PC-9 (cell line): ENCODE measurements at regions not wholly inside any gene's neighbourhood (a gene's known extent, or its start where the extent isn't known, plus 50 kb on each side); places are given as distances from the start of the nearest gene placed in this dataset.

Experiments used
- BruUV-seq: library from RNA; stranded (reverse); fragments of 400-500 nt; replicated peaks from 2 replicates; lab custom pipeline; 2021; lab: Mats Ljungman, UMichigan
- CTCF ChIA-PET: fragments of 300-600 bp; sonication (Branson Sonifier 250); formaldehyde crosslinking; loops from one replicate; lab custom pipeline; 2022; ENCODE audit warnings: antibody characterized with exemption; lab: Charles Lee
- POLR2A ChIA-PET: fragments of 300-600 bp; sonication (Branson Sonifier 250); formaldehyde crosslinking; loops from one replicate; lab custom pipeline; 2022; ENCODE audit warnings: antibody characterized with exemption; ENCODE audit not compliant: unreplicated experiment; lab: Charles Lee
- DNase-seq, 2 experiments: peaks; one replicate each; pipeline versions ENCODE4 v3.0.0 to v3.0.0-alpha.2; 2015 to 2022; ENCODE audit warnings: mixed read lengths in 1 of 2
- H2AFZ ChIP-seq: fragments of 200-600 bp; sonication (generic); 2 replicates; pipeline ENCODE4 v1.8.1; 2017; ENCODE audit warnings: antibody characterized with exemption
- H3F3A ChIP-seq: fragments of 200-600 bp; sonication (generic); 2 replicates; pipeline ENCODE4 v1.8.1; 2017; ENCODE audit warnings: antibody characterized with exemption, mild to moderate bottlenecking, low read depth; ENCODE audit not compliant: insufficient read depth
- H3K27ac ChIP-seq: fragments of 200-600 bp; sonication (generic); 2 replicates; pipeline ENCODE4 v1.6.1; 2016; ENCODE audit warnings: mixed run types
- H3K27me3 ChIP-seq: fragments of 200-600 bp; sonication (generic); 2 replicates; pipeline ENCODE4 v1.6.1; 2016; ENCODE audit warnings: low read depth, mixed run types; ENCODE audit not compliant: insufficient read depth
- H3K36me3 ChIP-seq: fragments of 200-600 bp; sonication (generic); 2 replicates; pipeline ENCODE4 v1.6.1; 2016; ENCODE audit warnings: low read depth, mixed run types
- H3K4me1 ChIP-seq: fragments of 200-600 bp; sonication (generic); replicated peaks from 2 replicates; pipeline ENCODE4 v1.6.1; 2016; ENCODE audit warnings: mixed run types; ENCODE audit not compliant: insufficient read depth
- H3K4me2 ChIP-seq: fragments of 200-600 bp; sonication (generic); 2 replicates; pipeline ENCODE4 v1.6.1; 2017; ENCODE audit warnings: mixed run types
- H3K4me3 ChIP-seq: fragments of 200-600 bp; sonication (generic); 2 replicates; pipeline ENCODE4 v1.6.1; 2016; ENCODE audit warnings: mixed run types
- H3K79me2 ChIP-seq: fragments of 200-600 bp; sonication (generic); 2 replicates; pipeline ENCODE4 v1.6.1; 2017; ENCODE audit warnings: low read depth, mixed run types
- H3K9me2 ChIP-seq: fragments of 200-600 bp; sonication (generic); 2 replicates; pipeline ENCODE4 v1.8.1; 2017; ENCODE audit warnings: mild to moderate bottlenecking; ENCODE audit not compliant: insufficient read depth
- H3K9me3 ChIP-seq: fragments of 200-600 bp; sonication (generic); 2 replicates; pipeline ENCODE4 v1.8.1; 2016; ENCODE audit warnings: low read depth; ENCODE audit not compliant: insufficient read depth
- H4K20me1 ChIP-seq: fragments of 200-600 bp; sonication (generic); 2 replicates; pipeline ENCODE4 v1.8.1; 2017; ENCODE audit not compliant: insufficient read depth
- CTCF ChIP-seq: fragments of 200-600 bp; sonication (generic); conservative IDR thresholded peaks from 2 replicates; pipeline ENCODE4 v1.6.1; 2017; ENCODE audit warnings: mixed run types, antibody characterized with exemption, mild to moderate bottlenecking, moderate library complexity
- EZH2 ChIP-seq: fragments of 200-600 bp; sonication (generic); IDR thresholded peaks from 2 replicates; pipeline ENCODE4 v1.8.0; 2017; ENCODE audit warnings: antibody characterized with exemption, low read depth
- intact Hi-C: fragments of 100-400 bp; cut with micrococcal nuclease; formaldehyde crosslinking; loops from one replicate; pipeline ENCODE4 v1.10.0; 2022; ENCODE audit not compliant: unreplicated experiment

GRCh38 chr21:31548688-31549087 lies 110.8 kb upstream of the SOD1 start:
- Histone ChIP-seq H3K36me3 (no peaks in the 10 kb centered on the region), H3K27me3 (no peaks in the 10 kb centered on the region), H3K9me2 (no peaks in the 10 kb centered on the region), H3K79me2 (peaks cover 16% of the 10 kb centered on the region; the same call in 1 of the 2 replicates), H2AFZ (no peak overlapping the region), H3K9me3 (no peaks in the 10 kb centered on the region), H3K27ac (no peak overlapping the region), H3K4me1 (0 out of 2 replicates have a peak, but pooled peaks cover under 1% of the 10 kb centered on the region), H3K4me3 (no peak overlapping the region), H3K4me2 (no peak overlapping the region), H4K20me1 (no peaks in the 10 kb centered on the region), H3F3A (no peaks in the 10 kb centered on the region)
- no peak for DNase-seq
- BruUV-seq, result no TSS peak
- intact Hi-C loops, result no loop called here
- TF ChIP-seq CTCF, result no peak
- no peak for TF ChIP-seq EZH2
- ChIA-PET POLR2A (interaction anchor here (0.7 kb wide), 1 partner anchor 11 kb away, joined by 33 read pairs; no protein-coding TSS in a partner anchor), CTCF (interaction anchor here (0.7 kb wide), 1 partner anchor 367 kb away, joined by 4 read pairs; no protein-coding TSS in a partner anchor)

GRCh38 chr21:31546443-31547170 lies 112.9 kb upstream of the SOD1 start:
- DNase-seq, result no peak
- Histone ChIP-seq H3K36me3 (no peaks in the 10 kb centered on the region), H3K27ac (no peak overlapping the region), H3K4me1 (no peaks in the 10 kb centered on the region), H3K9me3 (no peaks in the 10 kb centered on the region), H3K4me3 (no peak overlapping the region), H4K20me1 (no peaks in the 10 kb centered on the region), H3K27me3 (no peaks in the 10 kb centered on the region), H3K4me2 (no peak overlapping the region), H3K79me2 (0 out of 2 replicates have a peak, but pooled peaks cover 3% of the 10 kb centered on the region), H2AFZ (no peak overlapping the region), H3F3A (no peaks in the 10 kb centered on the region), H3K9me2 (no peaks in the 10 kb centered on the region)
- BruUV-seq, result no TSS peak
- intact Hi-C loops, result no loop called here
- ChIA-PET CTCF (no interaction called here), POLR2A (no interaction called here)
- TF ChIP-seq CTCF (no peak), EZH2 (no peak)

GRCh38 chr21:31545036-31545435 lies 114.5 kb upstream of the SOD1 start:
- TF ChIP-seq CTCF (no peak), EZH2 (no peak)
- no peaks in the 10 kb centered on the region for H3K4me1 ChIP-seq
- no TSS peak for BruUV-seq
- POLR2A ChIA-PET, result no interaction called here
- DNase-seq, result no peak
- H3K79me2 ChIP-seq, result 0 out of 2 replicates have a peak, but pooled peaks cover 3% of the 10 kb centered on the region
- no peak overlapping the region for H3K4me2 ChIP-seq
- no peaks in the 10 kb centered on the region for H3K9me2 ChIP-seq
- no peaks in the 10 kb centered on the region for H3F3A ChIP-seq
- no peak overlapping the region for H3K27ac ChIP-seq
- no peak overlapping the region for H2AFZ ChIP-seq
- no peaks in the 10 kb centered on the region for H3K9me3 ChIP-seq
- H3K36me3 ChIP-seq, result no peaks in the 10 kb centered on the region
- intact Hi-C loops, result no loop called here
- no peaks in the 10 kb centered on the region for H3K27me3 ChIP-seq
- CTCF ChIA-PET, result no interaction called here
- H4K20me1 ChIP-seq, result no peaks in the 10 kb centered on the region
- no peak overlapping the region for H3K4me3 ChIP-seq
